ENCODE measurements at regions not wholly inside any gene's neighbourhood (a gene's known extent, or its start where the extent isn't known, plus 50 kb on each side); places are given as distances from the start of the nearest gene placed in this dataset.

DNA sequence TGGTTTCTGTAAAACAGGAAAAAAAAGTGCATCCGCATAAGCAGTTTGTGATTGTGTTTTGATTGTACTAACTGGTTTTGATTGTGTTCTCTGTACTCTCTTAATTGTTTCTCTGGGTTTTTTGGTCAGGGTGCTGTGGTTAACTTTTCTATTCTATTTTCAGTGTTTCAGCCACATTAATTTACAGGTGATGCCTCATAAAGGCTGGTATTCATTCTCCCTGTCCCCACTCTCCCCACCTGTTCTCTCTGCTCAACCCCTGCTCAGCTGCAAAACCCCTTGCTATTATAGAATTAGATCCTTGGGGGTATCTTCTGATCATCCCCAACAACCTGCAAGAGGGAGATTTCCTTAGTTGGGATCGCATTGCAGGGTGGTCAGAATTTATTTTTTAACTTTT, 285.4 kb upstream of the AZI2 start:
- no peak overlapping the region for H3K4me3 ChIP-seq (ENCODE audit: low read length)
- no peaks in the 10 kb centered on the region for H3K9me2 ChIP-seq (replicated peaks; ENCODE audit: low read length)
- no peak overlapping the region for H3K9ac ChIP-seq (ENCODE audit: low read length)
- H4K20me1 ChIP-seq (ENCODE audit: low read length), result no peaks in the 10 kb centered on the region
- H3K4me1 ChIP-seq (ENCODE audit: insufficient read depth, low read length), result no peaks in the 10 kb centered on the region
- DNase-seq (no peak), ATAC-seq (no peak)
- no peak overlapping the region for H3K27ac ChIP-seq (ENCODE audit: low read length)
- ChIA-PET POLR2A (ENCODE audit: unreplicated experiment) (no interaction called here), CTCF (no interaction called here)
- H3K27me3 ChIP-seq (ENCODE audit: low read length), result peaks cover 12% of the 10 kb centered on the region; the same call in 1 of the 2 replicates
- H3K79me2 ChIP-seq (ENCODE audit: low read length), result no peaks in the 10 kb centered on the region
- no peak overlapping the region for H2AFZ ChIP-seq (ENCODE audit: low read length)
- H3K9me3 ChIP-seq (ENCODE audit: low read length), result no peaks in the 10 kb centered on the region
- intact Hi-C loops (cut with micrococcal nuclease), result no loop called here
- H3K4me2 ChIP-seq (ENCODE audit: low read length), result no peak overlapping the region
- H3F3A ChIP-seq (ENCODE audit: low read length, unreplicated experiment), result no peaks in the 10 kb centered on the region
- TF ChIP-seq, protein P1, sequence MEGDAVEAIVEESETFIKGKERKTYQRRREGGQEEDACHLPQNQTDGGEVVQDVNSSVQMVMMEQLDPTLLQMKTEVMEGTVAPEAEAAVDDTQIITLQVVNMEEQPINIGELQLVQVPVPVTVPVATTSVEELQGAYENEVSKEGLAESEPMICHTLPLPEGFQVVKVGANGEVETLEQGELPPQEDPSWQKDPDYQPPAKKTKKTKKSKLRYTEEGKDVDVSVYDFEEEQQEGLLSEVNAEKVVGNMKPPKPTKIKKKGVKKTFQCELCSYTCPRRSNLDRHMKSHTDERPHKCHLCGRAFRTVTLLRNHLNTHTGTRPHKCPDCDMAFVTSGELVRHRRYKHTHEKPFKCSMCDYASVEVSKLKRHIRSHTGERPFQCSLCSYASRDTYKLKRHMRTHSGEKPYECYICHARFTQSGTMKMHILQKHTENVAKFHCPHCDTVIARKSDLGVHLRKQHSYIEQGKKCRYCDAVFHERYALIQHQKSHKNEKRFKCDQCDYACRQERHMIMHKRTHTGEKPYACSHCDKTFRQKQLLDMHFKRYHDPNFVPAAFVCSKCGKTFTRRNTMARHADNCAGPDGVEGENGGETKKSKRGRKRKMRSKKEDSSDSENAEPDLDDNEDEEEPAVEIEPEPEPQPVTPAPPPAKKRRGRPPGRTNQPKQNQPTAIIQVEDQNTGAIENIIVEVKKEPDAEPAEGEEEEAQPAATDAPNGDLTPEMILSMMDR (conservative IDR thresholded peaks at IDR 0.05; ENCODE audit: low read depth, low read length), result no peak
- TF ChIP-seq EZH2 (IDR thresholded peaks at IDR 0.05; ENCODE audit: low read length, unreplicated experiment) (no peak), EZH2phosphoT487 (IDR thresholded peaks at IDR 0.05; ENCODE audit: borderline replicate concordance, low read length) (no peak)
- BruUV-seq (replicated peaks), result no TSS peak
- H3K36me3 ChIP-seq (ENCODE audit: low read depth, low read length), result no peaks in the 10 kb centered on the region

DNA sequence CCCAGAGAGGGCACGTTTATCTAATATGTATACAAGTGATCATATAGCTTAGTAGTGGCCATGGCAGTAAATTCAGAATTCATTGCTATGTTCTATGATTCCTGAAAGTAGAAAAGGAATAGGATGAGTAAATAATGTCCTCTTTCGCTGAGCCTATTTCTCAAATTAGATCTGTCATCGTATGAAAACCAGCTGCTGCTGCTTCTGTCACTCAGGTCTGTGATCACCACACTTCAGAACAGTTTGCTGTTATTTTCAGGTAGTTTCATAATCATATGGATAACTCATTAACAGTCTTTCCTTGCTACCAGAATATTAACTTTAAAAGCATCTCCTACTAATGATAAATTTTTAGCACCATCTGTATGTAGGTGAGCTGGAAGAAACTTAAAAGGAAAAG, 289.1 kb upstream of the AZI2 start:
- H3K9me3 ChIP-seq (ENCODE audit: low read length), result no peaks in the 10 kb centered on the region
- CTCF ChIA-PET, result no interaction called here
- BruUV-seq (replicated peaks), result no TSS peak
- ATAC-seq (no peak), DNase-seq (no peak)
- H3K4me2 ChIP-seq (ENCODE audit: low read length), result no peak overlapping the region
- intact Hi-C loops (cut with micrococcal nuclease), result no loop called here
- POLR2A ChIA-PET (ENCODE audit: unreplicated experiment), result no interaction called here
- H3F3A ChIP-seq (ENCODE audit: low read length, unreplicated experiment), result no peaks in the 10 kb centered on the region
- H3K27ac ChIP-seq (ENCODE audit: low read length), result no peak overlapping the region
- no peaks in the 10 kb centered on the region for H3K9me2 ChIP-seq (replicated peaks; ENCODE audit: low read length)
- no peak overlapping the region for H3K9ac ChIP-seq (ENCODE audit: low read length)
- H3K36me3 ChIP-seq (ENCODE audit: low read depth, low read length), result no peaks in the 10 kb centered on the region
- H3K4me1 ChIP-seq (ENCODE audit: insufficient read depth, low read length), result no peaks in the 10 kb centered on the region
- TF ChIP-seq, protein P1 (conservative IDR thresholded peaks at IDR 0.05; ENCODE audit: low read depth, low read length), result no peak
- TF ChIP-seq EZH2phosphoT487 (IDR thresholded peaks at IDR 0.05; ENCODE audit: borderline replicate concordance, low read length), result no peak
- no peak for TF ChIP-seq EZH2 (IDR thresholded peaks at IDR 0.05; ENCODE audit: low read length, unreplicated experiment)
- peaks cover 18% of the 10 kb centered on the region for H3K27me3 ChIP-seq (ENCODE audit: low read length)
- H3K4me3 ChIP-seq (ENCODE audit: low read length), result no peak overlapping the region
- no peak overlapping the region for H2AFZ ChIP-seq (ENCODE audit: low read length)
- H4K20me1 ChIP-seq (ENCODE audit: low read length), result no peaks in the 10 kb centered on the region
- no peaks in the 10 kb centered on the region for H3K79me2 ChIP-seq (ENCODE audit: low read length)

DNA sequence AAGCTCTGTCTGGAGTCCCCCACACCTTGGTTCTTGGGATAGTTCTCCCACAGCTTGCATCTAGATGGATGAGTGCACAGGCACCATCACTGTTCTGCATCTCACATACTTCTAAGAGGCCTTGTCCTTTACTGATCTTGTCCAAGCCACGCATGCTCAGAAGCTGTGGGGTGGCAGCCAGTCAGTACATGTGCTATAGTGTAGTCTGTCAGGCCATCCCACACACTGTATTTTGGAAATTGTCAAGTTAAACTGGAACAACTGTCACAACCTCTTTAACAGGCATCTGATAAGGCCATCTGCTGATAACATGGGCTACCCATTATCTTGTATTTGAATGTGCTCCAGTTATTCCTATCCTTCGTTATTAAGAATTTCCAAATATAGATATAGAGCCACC, 296.5 kb upstream of the AZI2 start:
- ChIA-PET POLR2A (ENCODE audit: unreplicated experiment) (no interaction called here), CTCF (interaction anchor here (1.3 kb wide), 1 partner anchor 22 kb away, joined by 3 read pairs; no protein-coding TSS in a partner anchor)

More for the DNA sequence above, 296.5 kb upstream of the AZI2 start:
- DNase-seq (no peak), ATAC-seq (no peak)
- H3K27me3 ChIP-seq (ENCODE audit: low read length), result peaks cover 4% of the 10 kb centered on the region
- no TSS peak for BruUV-seq (replicated peaks)
- H3K4me1 ChIP-seq (ENCODE audit: insufficient read depth, low read length), result no peaks in the 10 kb centered on the region
- H3K4me2 ChIP-seq (ENCODE audit: low read length), result no peak overlapping the region
- no peaks in the 10 kb centered on the region for H3K79me2 ChIP-seq (ENCODE audit: low read length)
- no peak overlapping the region for H2AFZ ChIP-seq (ENCODE audit: low read length)
- H3K36me3 ChIP-seq (ENCODE audit: low read depth, low read length), result no peaks in the 10 kb centered on the region
- H4K20me1 ChIP-seq (ENCODE audit: low read length), result no peaks in the 10 kb centered on the region
- intact Hi-C loops (cut with micrococcal nuclease), result no loop called here
- TF ChIP-seq, protein P1 (conservative IDR thresholded peaks at IDR 0.05; ENCODE audit: low read depth, low read length), result no peak
- TF ChIP-seq EZH2phosphoT487 (IDR thresholded peaks at IDR 0.05; ENCODE audit: borderline replicate concordance, low read length) (no peak), EZH2 (IDR thresholded peaks at IDR 0.05; ENCODE audit: low read length, unreplicated experiment) (no peak)
- H3K9ac ChIP-seq (ENCODE audit: low read length), result no peak overlapping the region
- H3K9me3 ChIP-seq (ENCODE audit: low read length), result no peaks in the 10 kb centered on the region
- no peaks in the 10 kb centered on the region for H3F3A ChIP-seq (ENCODE audit: low read length, unreplicated experiment)
- H3K27ac ChIP-seq (ENCODE audit: low read length), result no peak overlapping the region
- no peak overlapping the region for H3K4me3 ChIP-seq (ENCODE audit: low read length)
- H3K9me2 ChIP-seq (replicated peaks; ENCODE audit: low read length), result no peaks in the 10 kb centered on the region
